ENCODE measurements at regions not wholly inside any gene's neighbourhood (a gene's known extent, or its start where the extent isn't known, plus 50 kb on each side); places are given as distances from the start of the nearest gene placed in this dataset.

DNA sequence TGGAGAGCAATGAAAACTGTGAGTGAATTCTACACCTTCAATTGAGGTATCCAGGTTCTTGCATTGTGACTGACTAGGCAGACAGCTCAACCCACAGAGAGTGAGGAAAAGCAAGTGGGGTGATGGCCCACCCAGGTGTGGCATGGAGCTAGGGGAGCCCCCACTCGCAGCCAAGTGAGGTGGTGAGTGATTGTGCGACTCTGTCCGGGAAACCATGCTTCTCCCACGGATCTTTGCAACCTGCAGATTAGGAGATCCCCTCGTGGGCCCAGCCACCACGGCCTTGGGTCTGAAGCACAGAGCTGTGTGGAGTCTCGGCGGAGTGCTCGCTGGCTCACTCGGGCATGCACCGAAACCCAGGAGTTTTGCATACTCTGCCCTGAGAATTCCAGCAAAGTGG, 120.1 kb downstream of the ALG10 start:
- H3K27ac ChIP-seq (ENCODE audit: extremely low read depth, low read depth, low read length): no peak overlapping the region
- no peak overlapping the region for H3K4me3 ChIP-seq (ENCODE audit: low read depth, low read length)
- H3K9me3 ChIP-seq (ENCODE audit: control insufficient read depth, insufficient read depth, low read depth, low read length): no peaks in the 10 kb centered on the region
- ChIA-PET POLR2A (no interaction called here), CTCF (interaction anchor here (0.6 kb wide), 1 partner anchor 114 kb away, joined by 4 read pairs; no protein-coding TSS in a partner anchor)
- TF ChIP-seq ZNF426 (tag by site-specific recombination; IDR thresholded peaks at IDR 0.05): no peak
- no peak for TF ChIP-seq ZNF121 (tag by site-specific recombination; IDR thresholded peaks at IDR 0.05)
- TF ChIP-seq, protein P1, sequence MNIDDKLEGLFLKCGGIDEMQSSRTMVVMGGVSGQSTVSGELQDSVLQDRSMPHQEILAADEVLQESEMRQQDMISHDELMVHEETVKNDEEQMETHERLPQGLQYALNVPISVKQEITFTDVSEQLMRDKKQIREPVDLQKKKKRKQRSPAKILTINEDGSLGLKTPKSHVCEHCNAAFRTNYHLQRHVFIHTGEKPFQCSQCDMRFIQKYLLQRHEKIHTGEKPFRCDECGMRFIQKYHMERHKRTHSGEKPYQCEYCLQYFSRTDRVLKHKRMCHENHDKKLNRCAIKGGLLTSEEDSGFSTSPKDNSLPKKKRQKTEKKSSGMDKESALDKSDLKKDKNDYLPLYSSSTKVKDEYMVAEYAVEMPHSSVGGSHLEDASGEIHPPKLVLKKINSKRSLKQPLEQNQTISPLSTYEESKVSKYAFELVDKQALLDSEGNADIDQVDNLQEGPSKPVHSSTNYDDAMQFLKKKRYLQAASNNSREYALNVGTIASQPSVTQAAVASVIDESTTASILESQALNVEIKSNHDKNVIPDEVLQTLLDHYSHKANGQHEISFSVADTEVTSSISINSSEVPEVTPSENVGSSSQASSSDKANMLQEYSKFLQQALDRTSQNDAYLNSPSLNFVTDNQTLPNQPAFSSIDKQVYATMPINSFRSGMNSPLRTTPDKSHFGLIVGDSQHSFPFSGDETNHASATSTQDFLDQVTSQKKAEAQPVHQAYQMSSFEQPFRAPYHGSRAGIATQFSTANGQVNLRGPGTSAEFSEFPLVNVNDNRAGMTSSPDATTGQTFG (tag by site-specific recombination; IDR thresholded peaks at IDR 0.05; ENCODE audit: borderline replicate concordance): no peak
- TF ChIP-seq ZNF629 (tag by site-specific recombination; IDR thresholded peaks at IDR 0.05): no peak
- no peak for TF ChIP-seq ZNF266 (tag by site-specific recombination; IDR thresholded peaks at IDR 0.05; ENCODE audit: low read depth)
- TF ChIP-seq, protein P2, sequence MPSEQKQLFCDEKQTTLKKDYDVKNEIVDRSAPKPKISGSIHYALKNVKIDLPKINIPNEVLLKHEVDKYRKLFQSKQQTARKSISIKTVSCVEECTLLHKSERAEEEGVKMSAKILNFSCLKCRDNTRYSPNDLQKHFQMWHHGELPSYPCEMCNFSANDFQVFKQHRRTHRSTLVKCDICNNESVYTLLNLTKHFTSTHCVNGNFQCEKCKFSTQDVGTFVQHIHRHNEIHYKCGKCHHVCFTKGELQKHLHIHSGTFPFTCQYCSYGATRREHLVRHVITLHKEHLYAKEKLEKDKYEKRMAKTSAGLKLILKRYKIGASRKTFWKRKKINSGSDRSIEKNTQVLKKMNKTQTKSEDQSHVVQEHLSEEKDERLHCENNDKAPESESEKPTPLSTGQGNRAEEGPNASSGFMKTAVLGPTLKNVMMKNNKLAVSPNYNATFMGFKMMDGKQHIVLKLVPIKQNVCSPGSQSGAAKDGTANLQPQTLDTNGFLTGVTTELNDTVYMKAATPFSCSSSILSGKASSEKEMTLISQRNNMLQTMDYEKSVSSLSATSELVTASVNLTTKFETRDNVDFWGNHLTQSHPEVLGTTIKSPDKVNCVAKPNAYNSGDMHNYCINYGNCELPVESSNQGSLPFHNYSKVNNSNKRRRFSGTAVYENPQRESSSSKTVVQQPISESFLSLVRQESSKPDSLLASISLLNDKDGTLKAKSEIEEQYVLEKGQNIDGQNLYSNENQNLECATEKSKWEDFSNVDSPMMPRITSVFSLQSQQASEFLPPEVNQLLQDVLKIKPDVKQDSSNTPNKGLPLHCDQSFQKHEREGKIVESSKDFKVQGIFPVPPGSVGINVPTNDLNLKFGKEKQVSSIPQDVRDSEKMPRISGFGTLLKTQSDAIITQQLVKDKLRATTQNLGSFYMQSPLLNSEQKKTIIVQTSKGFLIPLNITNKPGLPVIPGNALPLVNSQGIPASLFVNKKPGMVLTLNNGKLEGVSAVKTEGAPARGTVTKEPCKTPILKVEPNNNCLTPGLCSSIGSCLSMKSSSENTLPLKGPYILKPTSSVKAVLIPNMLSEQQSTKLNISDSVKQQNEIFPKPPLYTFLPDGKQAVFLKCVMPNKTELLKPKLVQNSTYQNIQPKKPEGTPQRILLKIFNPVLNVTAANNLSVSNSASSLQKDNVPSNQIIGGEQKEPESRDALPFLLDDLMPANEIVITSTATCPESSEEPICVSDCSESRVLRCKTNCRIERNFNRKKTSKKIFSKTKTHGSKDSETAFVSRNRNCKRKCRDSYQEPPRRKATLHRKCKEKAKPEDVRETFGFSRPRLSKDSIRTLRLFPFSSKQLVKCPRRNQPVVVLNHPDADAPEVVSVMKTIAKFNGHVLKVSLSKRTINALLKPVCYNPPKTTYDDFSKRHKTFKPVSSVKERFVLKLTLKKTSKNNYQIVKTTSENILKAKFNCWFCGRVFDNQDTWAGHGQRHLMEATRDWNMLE (tag by site-specific recombination; conservative IDR thresholded peaks at IDR 0.05; ENCODE audit: low read depth): no peak
- no peak for TF ChIP-seq ZNF747 (tag by site-specific recombination; IDR thresholded peaks at IDR 0.05)
- no peak for TF ChIP-seq ZSCAN23 (tag by site-specific recombination; IDR thresholded peaks at IDR 0.05)
- no peak for TF ChIP-seq HOXA7 (CRISPR knock-in tag; IDR thresholded peaks at IDR 0.05; ENCODE audit: borderline replicate concordance)
- no peak for TF ChIP-seq ZNF521 (tag by site-specific recombination; IDR thresholded peaks at IDR 0.05)
- TF ChIP-seq, protein P3, sequence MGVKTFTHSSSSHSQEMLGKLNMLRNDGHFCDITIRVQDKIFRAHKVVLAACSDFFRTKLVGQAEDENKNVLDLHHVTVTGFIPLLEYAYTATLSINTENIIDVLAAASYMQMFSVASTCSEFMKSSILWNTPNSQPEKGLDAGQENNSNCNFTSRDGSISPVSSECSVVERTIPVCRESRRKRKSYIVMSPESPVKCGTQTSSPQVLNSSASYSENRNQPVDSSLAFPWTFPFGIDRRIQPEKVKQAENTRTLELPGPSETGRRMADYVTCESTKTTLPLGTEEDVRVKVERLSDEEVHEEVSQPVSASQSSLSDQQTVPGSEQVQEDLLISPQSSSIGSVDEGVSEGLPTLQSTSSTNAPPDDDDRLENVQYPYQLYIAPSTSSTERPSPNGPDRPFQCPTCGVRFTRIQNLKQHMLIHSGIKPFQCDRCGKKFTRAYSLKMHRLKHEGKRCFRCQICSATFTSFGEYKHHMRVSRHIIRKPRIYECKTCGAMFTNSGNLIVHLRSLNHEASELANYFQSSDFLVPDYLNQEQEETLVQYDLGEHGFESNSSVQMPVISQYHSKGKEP (tag by site-specific recombination; IDR thresholded peaks at IDR 0.05): no peak
- TF ChIP-seq ZNF394 (tag by site-specific recombination; IDR thresholded peaks at IDR 0.05; ENCODE audit: borderline replicate concordance): no peak
- no peak for TF ChIP-seq ZSCAN30 (tag by site-specific recombination; IDR thresholded peaks at IDR 0.05)
- TF ChIP-seq ZNF133 (tag by site-specific recombination; IDR thresholded peaks at IDR 0.05): no peak
- TF ChIP-seq, protein P4, sequence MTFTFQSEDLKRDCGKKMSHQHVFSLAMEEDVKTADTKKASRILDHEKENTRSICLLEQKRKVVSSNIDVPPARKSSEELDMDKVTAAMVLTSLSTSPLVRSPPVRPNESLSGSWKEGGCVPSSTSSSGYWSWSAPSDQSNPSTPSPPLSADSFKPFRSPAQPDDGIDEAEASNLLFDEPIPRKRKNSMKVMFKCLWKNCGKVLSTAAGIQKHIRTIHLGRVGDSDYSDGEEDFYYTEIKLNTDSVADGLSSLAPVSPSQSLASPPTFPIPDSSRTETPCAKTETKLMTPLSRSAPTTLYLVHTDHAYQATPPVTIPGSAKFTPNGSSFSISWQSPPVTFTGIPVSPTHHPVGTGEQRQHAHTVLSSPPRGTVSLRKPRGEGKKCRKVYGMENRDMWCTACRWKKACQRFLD (tag by site-specific recombination; IDR thresholded peaks at IDR 0.05): no peak
- no peak for TF ChIP-seq BCL11A (tag by site-specific recombination; IDR thresholded peaks at IDR 0.05; ENCODE audit: low read depth)
- TF ChIP-seq ZXDB (tag by site-specific recombination; IDR thresholded peaks at IDR 0.05): no peak
- H3K36me3 ChIP-seq (ENCODE audit: control insufficient read depth in 2 of 2, insufficient read depth in 1 of 2, low read length in 2 of 2): no peaks in the 10 kb centered on the region
- no peaks in the 10 kb centered on the region for H3K4me1 ChIP-seq (ENCODE audit: control insufficient read depth, insufficient read depth, low read length)
